WTC11 (cell line): ENCODE measurements at regions not wholly inside any gene's neighbourhood (a gene's known extent, or its start where the extent isn't known, plus 50 kb on each side); places are given as distances from the start of the nearest gene placed in this dataset.

Source experiments
- ATAC-seq: fragments of 200-7000 bp; cut with Tn5 transposase; 2 replicates; pipeline ENCODE4 v1.10.0; 2021; ENCODE audit warnings: mild to moderate bottlenecking, moderate library complexity
- CTCF ChIA-PET: fragments of 300-600 bp; sonication (Branson Sonifier 250); formaldehyde crosslinking; loops from one replicate; lab custom pipeline; 2021; ENCODE audit warnings: antibody characterized with exemption; lab: Charles Lee
- POLR2A ChIA-PET: fragments of 350-600 bp; sonication (Branson Sonifier 250); formaldehyde crosslinking; loops from one replicate; lab custom pipeline; 2021; ENCODE audit warnings: antibody characterized with exemption; lab: Charles Lee
- DNase-seq: peaks from one replicate; pipeline ENCODE4 v3.0.0; 2021; ENCODE audit warnings: low spot score
- H3K27ac Mint-ChIP-seq: 2 replicates; pipeline ENCODE4 v1.8.0; 2021; ENCODE audit warnings: mixed read lengths
- H3K27me3 Mint-ChIP-seq: 2 replicates; pipeline ENCODE4 v1.8.0; 2021; ENCODE audit warnings: low read depth, mild to moderate bottlenecking, moderate library complexity, mixed read lengths
- H3K36me3 Mint-ChIP-seq: 2 replicates; pipeline ENCODE4 v1.8.0; 2021; ENCODE audit warnings: mixed read lengths
- H3K4me1 Mint-ChIP-seq: 2 replicates; pipeline ENCODE4 v1.8.0; 2022; ENCODE audit warnings: mixed read lengths
- H3K4me3 Mint-ChIP-seq: 2 replicates; pipeline ENCODE4 v1.8.0; 2021; ENCODE audit warnings: mild to moderate bottlenecking, moderate library complexity, mixed read lengths
- H3K9me3 Mint-ChIP-seq: 2 replicates; pipeline ENCODE4 v1.8.0; 2021; ENCODE audit warnings: mixed read lengths
- AR ChIP-seq: fragments of 250-450 bp; sonication (Bioruptor Pico); IDR thresholded peaks from 2 replicates; pipeline ENCODE4 v1.9.0; 2021; ENCODE audit warnings: mild to moderate bottlenecking
- ARID4B ChIP-seq: sonication (generic); formaldehyde crosslinking; IDR thresholded peaks from 2 replicates; pipeline ENCODE4 v1.8.0; 2023; ENCODE audit warnings: missing genetic modification reagents, mild to moderate bottlenecking, borderline replicate concordance
- ERG ChIP-seq: fragments of 250-450 bp; sonication (Bioruptor Pico); IDR thresholded peaks from 2 replicates; pipeline ENCODE4 v1.8.0; 2021; ENCODE audit warnings: mild to moderate bottlenecking
- ETV6 ChIP-seq: sonication (generic); formaldehyde crosslinking; IDR thresholded peaks from 2 replicates; pipeline ENCODE4 v1.8.1; 2022; ENCODE audit warnings: mild to moderate bottlenecking, missing genetic modification reagents
- FOXJ3 ChIP-seq: sonication (generic); formaldehyde crosslinking; IDR thresholded peaks from 2 replicates; pipeline ENCODE4 v1.9.0; 2021; ENCODE audit warnings: missing genetic modification reagents, mild to moderate bottlenecking, borderline replicate concordance
- FOXK1 ChIP-seq: sonication (generic); formaldehyde crosslinking; IDR thresholded peaks from 2 replicates; pipeline ENCODE4 v1.8.0; 2022; ENCODE audit warnings: mild to moderate bottlenecking, moderate library complexity, missing genetic modification reagents
- FOXP1 ChIP-seq: sonication (generic); formaldehyde crosslinking; IDR thresholded peaks from 2 replicates; pipeline ENCODE4 v1.8.0; 2022; ENCODE audit warnings: missing genetic modification reagents, mild to moderate bottlenecking, moderate library complexity, borderline replicate concordance
- JAZF1 ChIP-seq: fragments of 250-450 bp; sonication (Bioruptor Pico); IDR thresholded peaks from 2 replicates; pipeline ENCODE4 v1.9.0; 2021; ENCODE audit warnings: moderate library complexity, mild to moderate bottlenecking, inconsistent platforms
- JUN ChIP-seq: sonication (generic); formaldehyde crosslinking; IDR thresholded peaks from 2 replicates; pipeline ENCODE4 v1.8.0; 2023; ENCODE audit warnings: mild to moderate bottlenecking, missing genetic modification reagents
- NFATC4 ChIP-seq: fragments of 250-450 bp; sonication (Bioruptor Pico); IDR thresholded peaks from 2 replicates; pipeline ENCODE4 v1.9.0; 2021; ENCODE audit warnings: mild to moderate bottlenecking
- NFE2L1 ChIP-seq: sonication (generic); formaldehyde crosslinking; IDR thresholded peaks from 2 replicates; pipeline ENCODE4 v1.8.1; 2023; ENCODE audit warnings: missing genetic modification reagents
- PRDM15 ChIP-seq: sonication (generic); formaldehyde crosslinking; IDR thresholded peaks from 2 replicates; pipeline ENCODE4 v1.8.0; 2022; ENCODE audit warnings: missing genetic modification reagents
- PRRX2 ChIP-seq: fragments of 250-450 bp; sonication (Bioruptor Pico); IDR thresholded peaks from 2 replicates; pipeline ENCODE4 v1.8.0; 2021; ENCODE audit warnings: mild to moderate bottlenecking
- SP1 ChIP-seq: sonication (generic); formaldehyde crosslinking; conservative IDR thresholded peaks from 2 replicates; pipeline ENCODE4 v1.8.1; 2022; ENCODE audit warnings: missing genetic modification reagents
- TEAD4 ChIP-seq: sonication (generic); formaldehyde crosslinking; IDR thresholded peaks from 2 replicates; pipeline ENCODE4 v1.8.0; 2022; ENCODE audit warnings: mild to moderate bottlenecking, missing genetic modification reagents
- ZNF138 ChIP-seq: sonication (generic); formaldehyde crosslinking; conservative IDR thresholded peaks from 2 replicates; pipeline ENCODE4 v1.8.1; 2022; ENCODE audit warnings: mild to moderate bottlenecking, moderate library complexity, missing genetic modification reagents
- ZNF219 ChIP-seq: sonication (generic); formaldehyde crosslinking; IDR thresholded peaks from 2 replicates; pipeline ENCODE4 v1.8.0; 2023; ENCODE audit warnings: missing genetic modification reagents, mild to moderate bottlenecking, borderline replicate concordance
- ZNF317 ChIP-seq: sonication (generic); formaldehyde crosslinking; IDR thresholded peaks from 2 replicates; pipeline ENCODE4 v1.8.1; 2023; ENCODE audit warnings: low read depth, mild to moderate bottlenecking, moderate library complexity, missing genetic modification reagents, borderline replicate concordance
- ZNF423 ChIP-seq: fragments of 250-450 bp; sonication (Bioruptor Pico); IDR thresholded peaks from 2 replicates; pipeline ENCODE4 v2.1.2; 2022; ENCODE audit warnings: mild to moderate bottlenecking, moderate library complexity
- ZNF671 ChIP-seq: fragments of 250-450 bp; sonication (Bioruptor Pico); IDR thresholded peaks from 2 replicates; pipeline ENCODE4 v1.8.0; 2021; ENCODE audit warnings: mild to moderate bottlenecking
- TF ChIP-seq, protein P1 (sequence below): sonication (generic); formaldehyde crosslinking; IDR thresholded peaks from 2 replicates; pipeline ENCODE4 v1.8.0; 2022; ENCODE audit warnings: mild to moderate bottlenecking, missing genetic modification reagents
- TF ChIP-seq, protein P2 (sequence below): sonication (generic); formaldehyde crosslinking; conservative IDR thresholded peaks from 2 replicates; pipeline ENCODE4 v1.8.1; 2022; ENCODE audit warnings: mild to moderate bottlenecking, missing genetic modification reagents

GRCh38 chr10:22087402-22087738 is 83.8 kb upstream of the DNAJC1 start:
- ATAC-seq (peak; percentile 57), DNase-seq (no peak)
- Mint-ChIP-seq H3K27ac (peak overlapping the region; percentile 36; the same call in 1 of the 2 replicates), H3K4me1 (peaks cover 19% of the 10 kb centered on the region), H3K9me3 (peaks cover 9% of the 10 kb centered on the region), H3K4me3 (no peak overlapping the region), H3K36me3 (no peaks in the 10 kb centered on the region), H3K27me3 (no peaks in the 10 kb centered on the region)
- no peak for TF ChIP-seq AR (CRISPR knock-in tag)
- no peak for TF ChIP-seq NFATC4 (CRISPR knock-in tag)
- TF ChIP-seq JUN: no peak
- no peak for TF ChIP-seq JAZF1 (CRISPR knock-in tag)
- no peak for TF ChIP-seq ERG (CRISPR knock-in tag)
- TF ChIP-seq ZNF138 (CRISPR knock-in tag): no peak
- TF ChIP-seq NFE2L1: no peak
- CTCF ChIA-PET: interaction anchor here (1.9 kb wide), 1 partner anchor 16 kb away, joined by 9 read pairs; no protein-coding TSS in a partner anchor
- POLR2A ChIA-PET: no interaction called here

DNA sequence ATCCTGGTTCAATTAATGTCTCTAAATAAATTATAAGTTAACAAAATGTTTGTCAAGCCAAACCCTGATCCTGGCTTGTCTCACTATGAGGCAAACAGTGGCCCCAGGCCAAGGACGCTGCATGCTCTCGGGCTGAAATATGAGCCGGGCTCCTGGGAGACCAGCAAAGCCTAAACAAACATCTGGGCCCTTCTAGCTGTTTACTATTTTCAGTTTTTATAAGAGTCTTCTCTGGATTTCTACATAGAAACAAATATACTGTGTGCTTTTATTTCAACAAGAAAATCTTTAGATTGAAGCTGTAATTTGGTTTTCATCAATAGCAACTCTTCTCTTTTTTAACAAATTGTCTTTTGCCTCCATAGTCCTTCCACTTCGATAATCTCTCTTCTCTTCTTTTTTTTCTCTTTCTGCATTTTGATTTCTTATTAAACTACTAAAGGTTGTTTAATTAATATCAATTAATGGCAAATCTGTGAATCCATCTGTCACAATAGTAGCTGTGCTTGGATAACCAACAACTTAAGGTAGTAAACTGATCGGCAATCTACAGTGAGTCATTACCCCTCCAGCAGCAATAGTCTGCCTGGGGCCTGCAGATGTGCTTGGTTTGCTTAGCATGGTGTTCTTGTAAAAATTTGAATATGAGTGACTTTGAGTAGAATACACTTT is 83.3 kb upstream of the DNAJC1 start:
- ChIA-PET POLR2A (no interaction called here), CTCF (interaction anchor here (1.9 kb wide), 1 partner anchor 17 kb away, joined by 9 read pairs; no protein-coding TSS in a partner anchor)
- Mint-ChIP-seq H3K4me3 (peak overlapping the region; percentile 41; the same call in 1 of the 2 replicates), H3K27me3 (no peaks in the 10 kb centered on the region), H3K27ac (no peak overlapping the region; the same call in 1 of the 2 replicates), H3K36me3 (no peaks in the 10 kb centered on the region), H3K9me3 (peaks cover 9% of the 10 kb centered on the region), H3K4me1 (peaks cover 19% of the 10 kb centered on the region)
- ATAC-seq (peak; percentile 95), DNase-seq (peak; percentile 59)
- TF ChIP-seq, protein P1, sequence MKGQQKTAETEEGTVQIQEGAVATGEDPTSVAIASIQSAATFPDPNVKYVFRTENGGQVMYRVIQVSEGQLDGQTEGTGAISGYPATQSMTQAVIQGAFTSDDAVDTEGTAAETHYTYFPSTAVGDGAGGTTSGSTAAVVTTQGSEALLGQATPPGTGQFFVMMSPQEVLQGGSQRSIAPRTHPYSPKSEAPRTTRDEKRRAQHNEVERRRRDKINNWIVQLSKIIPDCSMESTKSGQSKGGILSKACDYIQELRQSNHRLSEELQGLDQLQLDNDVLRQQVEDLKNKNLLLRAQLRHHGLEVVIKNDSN (CRISPR knock-in tag): no peak
- TF ChIP-seq FOXJ3 (CRISPR knock-in tag) (no peak), ETV6 (CRISPR knock-in tag) (no peak), ZNF423 (CRISPR knock-in tag) (no peak), FOXP1 (CRISPR knock-in tag) (no peak), PRDM15 (CRISPR knock-in tag) (no peak), ZNF317 (no peak), TEAD4 (CRISPR knock-in tag) (no peak), PRRX2 (CRISPR knock-in tag) (no peak), ARID4B (CRISPR knock-in tag) (no peak), SP1 (CRISPR knock-in tag) (no peak), ZNF219 (CRISPR knock-in tag) (no peak), ZNF671 (CRISPR knock-in tag) (no peak), FOXK1 (CRISPR knock-in tag) (no peak)
- TF ChIP-seq, protein P2, sequence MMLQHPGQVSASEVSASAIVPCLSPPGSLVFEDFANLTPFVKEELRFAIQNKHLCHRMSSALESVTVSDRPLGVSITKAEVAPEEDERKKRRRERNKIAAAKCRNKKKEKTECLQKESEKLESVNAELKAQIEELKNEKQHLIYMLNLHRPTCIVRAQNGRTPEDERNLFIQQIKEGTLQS (CRISPR knock-in tag): no peak
